Lung microvascular endothelial cell (primary cell): ENCODE measurements at regions not wholly inside any gene's neighbourhood (a gene's known extent, or its start where the extent isn't known, plus 50 kb on each side); places are given as distances from the start of the nearest gene placed in this dataset.

Experiments used
- DNase-seq, 2 donors: peaks; one replicate each; pipeline versions ENCODE4 v3.0.0 to v3.0.0-alpha.2; 2010; ENCODE audit warnings: low read depth in 2 of 2

DNA sequence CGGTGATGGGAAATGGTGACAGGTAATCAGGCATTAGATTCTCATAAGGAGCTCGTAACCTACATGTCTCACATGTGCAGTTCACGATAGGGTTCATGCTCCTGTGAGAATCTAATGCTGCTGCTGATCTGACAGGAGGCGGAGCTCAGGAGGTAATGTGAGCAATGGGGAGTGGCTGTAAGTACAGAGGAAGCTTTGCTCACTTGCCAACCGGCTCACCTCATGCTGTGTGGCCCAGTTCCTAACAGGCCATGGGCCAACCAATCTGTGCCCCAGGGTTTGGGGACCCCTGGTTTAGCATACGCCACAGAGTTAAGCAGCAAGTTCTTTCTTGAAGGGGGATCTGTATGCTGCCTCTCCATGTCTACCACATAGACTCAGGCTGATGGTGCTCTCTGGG lies 133.1 kb downstream of the IQUB start:
- DNase-seq = no peak

GRCh38 chr7:123400196-123400595 lies 134.2 kb downstream of the IQUB start:
- no peak for DNase-seq

- DNase-seq = no peak
Measured at GRCh38 chr7:123398921-123399320, 135.5 kb downstream of the IQUB start.

DNA sequence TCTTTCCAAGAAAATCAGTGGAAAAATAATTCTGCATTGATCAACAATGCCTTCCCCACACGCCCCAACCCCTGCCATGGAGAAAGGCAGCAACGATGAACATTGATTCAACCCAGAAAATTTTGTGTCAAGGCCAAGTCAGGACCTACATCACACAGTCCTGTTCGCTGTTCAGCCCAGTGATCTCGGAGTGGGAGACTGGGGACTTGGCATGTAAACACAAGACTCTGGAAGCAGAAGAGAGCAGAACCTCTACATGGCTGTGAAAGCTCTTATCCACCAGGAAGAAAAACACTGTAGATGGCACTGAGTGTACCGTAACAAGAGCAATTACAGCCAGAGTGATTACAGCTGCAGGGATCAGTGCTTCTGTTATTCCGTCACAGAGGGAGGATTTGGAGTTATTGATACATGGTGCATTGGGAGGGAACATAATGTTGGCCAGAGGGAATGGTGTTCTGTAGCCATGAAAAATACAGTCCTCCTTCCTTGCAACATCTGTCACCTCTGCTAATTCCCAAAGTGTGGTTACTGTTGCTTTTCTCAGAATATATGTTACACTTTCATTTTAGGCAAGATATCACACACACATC lies 136.6 kb downstream of the IQUB start:
- DNase-seq = no peak

GRCh38 chr7:123393623-123394022 lies 140.8 kb downstream of the IQUB start:
- no peak for DNase-seq

DNA sequence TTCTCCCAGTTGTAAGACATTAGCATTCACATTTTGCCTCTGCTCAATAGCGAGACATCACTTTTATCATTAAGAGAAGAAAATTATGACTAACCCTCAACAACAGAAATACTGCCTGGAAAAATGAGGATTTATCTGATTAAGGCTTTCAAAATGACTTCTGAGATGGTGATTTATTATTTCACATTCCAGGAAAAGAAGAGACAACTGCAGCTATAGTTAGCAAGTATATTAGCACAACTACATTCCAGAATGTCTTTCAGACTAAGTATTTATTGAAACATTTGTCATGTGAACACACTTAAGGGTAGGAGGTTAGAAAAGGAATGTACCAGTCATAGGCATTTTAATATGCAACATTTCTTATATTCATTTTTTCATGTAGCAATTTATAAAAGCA lies 162.0 kb downstream of the IQUB start:
- no peak for DNase-seq

- peak; percentile 56 for DNase-seq
Measured at GRCh38 chr7:123367484-123368122, 166.8 kb downstream of the IQUB start.

DNA sequence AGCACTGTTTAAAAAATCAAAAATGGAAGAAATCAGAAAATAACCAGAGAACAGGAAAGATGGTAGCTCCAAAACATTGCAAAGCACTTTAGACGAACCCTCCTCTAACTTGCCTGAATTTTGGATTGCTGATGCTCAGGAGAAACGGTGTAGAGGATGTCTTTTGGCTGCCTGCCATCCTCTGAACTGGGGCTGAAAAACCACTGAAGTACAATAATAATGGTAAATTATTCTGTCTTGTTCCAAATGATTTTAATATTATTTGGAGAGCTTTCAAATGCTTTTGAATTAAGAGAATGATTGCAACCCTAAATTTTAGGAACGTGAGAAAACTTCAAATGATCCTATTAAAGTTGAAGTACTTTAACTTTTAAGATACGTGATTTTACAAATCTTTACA lies 167.3 kb upstream of the SLC13A1 start:
- DNase-seq = no peak

DNA sequence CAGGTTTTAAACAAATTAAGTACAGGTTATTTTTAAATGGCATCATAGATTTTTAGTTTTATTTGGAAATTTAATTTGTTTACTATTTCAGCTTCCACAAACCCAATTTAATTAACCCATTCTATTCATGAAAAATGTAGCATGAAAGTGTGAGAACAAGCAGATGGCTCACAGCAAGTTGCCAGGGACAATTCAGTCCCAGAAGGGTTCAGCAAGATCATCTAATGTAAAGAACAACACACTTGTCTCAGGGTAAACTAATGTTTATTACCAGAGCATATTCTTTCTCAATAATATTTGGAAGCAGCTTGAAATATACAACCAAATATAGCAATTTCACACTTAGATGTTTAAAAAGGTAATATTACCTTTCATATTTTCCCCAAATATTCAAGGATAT lies 166.9 kb upstream of the SLC13A1 start:
- no peak for DNase-seq

- DNase-seq = no peak
Measured at GRCh38 chr7:123360631-123361030, 160.9 kb upstream of the SLC13A1 start.

- DNase-seq = peak in 1 of 2 donors; percentile 3
Measured at GRCh38 chr7:123355576-123356190, 155.9 kb upstream of the SLC13A1 start.

GRCh38 chr7:123352973-123353372 lies 153.2 kb upstream of the SLC13A1 start:
- DNase-seq = no peak

DNA sequence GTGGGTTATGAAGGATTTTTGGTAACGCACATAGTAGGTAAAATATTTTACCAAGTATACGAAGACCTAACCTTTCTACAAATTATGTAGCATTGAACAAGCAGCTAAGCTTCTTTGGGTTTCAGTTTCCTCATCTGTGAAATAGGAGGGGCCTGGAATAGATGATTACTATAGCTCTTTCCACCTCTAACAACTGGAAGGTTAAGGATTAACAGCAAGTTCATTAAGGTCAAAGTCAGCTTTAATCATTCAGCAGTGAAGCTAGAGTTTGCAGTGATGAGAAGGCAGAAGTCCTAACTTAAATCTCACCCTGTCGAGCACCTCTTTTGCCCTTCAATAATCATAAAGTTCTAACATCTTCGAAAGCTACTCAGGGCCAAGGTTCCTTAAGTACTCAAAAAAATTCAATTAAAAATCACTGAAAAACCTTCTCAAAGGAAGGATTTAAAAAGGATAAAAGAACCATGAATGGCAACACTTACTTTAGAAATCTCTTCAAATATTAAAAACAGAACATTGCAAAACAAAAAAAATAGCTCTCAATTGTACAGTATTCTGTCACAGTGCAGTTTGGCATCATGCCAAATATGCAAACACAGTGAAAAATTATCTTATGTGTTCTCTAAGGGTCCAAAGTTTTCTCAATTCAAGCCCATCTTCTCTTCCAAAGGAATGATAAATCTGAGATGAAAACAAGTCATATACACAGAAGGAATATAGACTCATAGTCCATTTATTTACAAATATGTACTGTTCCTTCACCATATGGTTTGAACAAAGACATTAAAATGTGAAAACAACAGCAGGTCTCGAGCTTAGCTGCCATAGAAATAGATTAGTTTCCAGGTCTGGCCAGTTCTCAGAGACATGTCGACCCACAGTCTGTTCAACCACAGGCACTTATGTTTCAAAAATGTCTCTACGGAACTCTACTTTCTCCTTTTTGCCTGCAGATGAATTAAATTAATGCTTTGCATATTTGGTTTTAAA lies 152.0 kb upstream of the SLC13A1 start:
- DNase-seq = peak in 1 of 2 donors; percentile 5

- DNase-seq = no peak
Measured at GRCh38 chr7:123351027-123351426, 151.3 kb upstream of the SLC13A1 start.

DNA sequence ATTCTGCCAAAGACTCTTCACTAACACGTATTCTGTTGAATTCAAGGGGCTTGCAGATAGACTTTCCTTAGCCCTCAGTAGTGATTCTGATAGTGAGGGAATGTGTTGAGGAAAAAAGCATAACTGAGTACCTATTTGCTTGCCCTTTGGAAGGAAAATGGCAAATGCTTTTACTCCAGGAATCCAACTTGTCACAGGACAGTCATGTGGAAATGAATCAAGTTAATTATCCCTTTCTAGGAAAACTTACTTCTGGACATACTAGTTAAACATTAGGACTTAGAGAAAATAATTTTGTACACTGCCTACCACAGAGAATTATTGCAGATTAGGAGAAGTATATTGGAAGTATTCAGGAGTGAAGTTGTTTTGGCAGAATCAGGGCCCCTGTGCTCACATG lies 148.9 kb upstream of the SLC13A1 start:
- no peak for DNase-seq

GRCh38 chr7:123346766-123347165 lies 147.0 kb upstream of the SLC13A1 start:
- no peak for DNase-seq

DNA sequence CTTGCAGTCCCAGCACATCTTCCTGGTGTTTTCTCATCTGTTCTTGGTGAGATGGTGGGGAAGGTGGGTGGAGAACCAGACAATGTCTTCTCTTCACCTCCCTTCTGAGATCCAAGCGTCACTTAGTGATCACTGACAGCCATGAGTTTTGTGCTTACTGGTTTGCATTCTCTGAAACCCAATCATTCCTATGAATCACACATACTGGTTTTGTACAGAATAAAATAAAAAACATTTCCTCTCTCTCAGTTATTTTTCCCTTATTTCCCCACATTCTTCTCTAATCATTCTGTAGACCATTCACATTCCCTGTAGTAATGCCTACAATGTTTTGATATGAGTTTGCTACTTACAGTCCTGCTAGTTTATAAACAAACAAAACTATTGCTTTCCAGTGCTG lies 143.8 kb upstream of the SLC13A1 start:
- DNase-seq = no peak

- no peak for DNase-seq
Measured at GRCh38 chr7:123341102-123341501, 141.3 kb upstream of the SLC13A1 start.

- DNase-seq = no peak
Measured at GRCh38 chr7:123338688-123339087, 138.9 kb upstream of the SLC13A1 start.

- no peak for DNase-seq
Measured at GRCh38 chr7:123329988-123330643, 130.3 kb upstream of the SLC13A1 start.

DNA sequence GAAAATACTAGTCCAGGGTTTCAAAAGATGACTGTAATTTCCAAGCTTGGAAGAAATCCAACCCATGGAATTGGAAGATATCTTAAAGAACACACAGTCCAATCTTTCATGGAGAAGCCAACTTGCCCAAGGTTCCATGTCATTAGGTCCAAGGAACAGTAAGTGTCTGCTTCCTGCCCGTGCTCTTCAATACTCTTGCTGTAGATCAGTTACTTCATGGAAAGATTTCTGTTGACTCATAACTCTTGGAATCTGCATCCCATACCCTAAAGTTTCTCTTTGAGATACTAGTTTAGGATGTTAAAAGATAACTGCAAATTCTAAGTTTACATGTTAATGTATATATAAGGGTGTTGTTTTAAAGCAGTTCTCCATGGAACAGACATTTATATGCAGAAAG lies 127.9 kb upstream of the SLC13A1 start:
- DNase-seq = no peak

DNA sequence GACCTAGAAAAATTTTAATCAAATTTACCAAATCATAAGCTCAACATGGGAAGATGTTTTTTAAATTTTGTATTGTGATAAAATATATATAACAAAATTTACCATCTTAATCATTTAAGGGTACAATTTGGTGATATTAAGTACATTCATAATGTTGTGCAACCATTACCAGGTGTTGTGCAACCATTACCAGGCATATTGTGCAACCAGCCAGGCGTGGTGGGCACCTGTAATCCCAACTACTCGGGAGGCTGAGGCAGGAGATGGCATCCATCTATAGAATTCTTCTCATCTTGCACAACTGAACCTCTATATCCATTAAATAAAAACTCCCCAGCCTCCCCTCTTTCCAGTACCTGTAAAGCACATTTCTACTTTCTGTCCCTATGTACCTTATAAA lies 124.5 kb upstream of the SLC13A1 start:
- no peak for DNase-seq
